Ascending aorta (tissue), 2 donors: ENCODE measurements at regions not wholly inside any gene's neighbourhood (a gene's known extent, or its start where the extent isn't known, plus 50 kb on each side); places are given as distances from the start of the nearest gene placed in this dataset.

Source experiments
- DNase-seq, 2 donors: peaks; one replicate each; pipeline ENCODE4 v3.0.0-alpha.2; 2019; ENCODE audit warnings: low spot score in 2 of 2
- H3K27ac ChIP-seq, 2 donors: fragments of 200-600 bp; sonication (generic); one replicate each; pipeline ENCODE4 v1.5.1; 2016 to 2017; ENCODE audit warnings: mild to moderate bottlenecking in 1 of 2
- H3K27me3 ChIP-seq: fragments of 200-600 bp; sonication (generic); one replicate; pipeline ENCODE4 v1.5.1; 2017
- H3K36me3 ChIP-seq, 2 donors: fragments of 200-600 bp; sonication (generic); one replicate each; pipeline ENCODE4 v1.5.1; 2016
- H3K4me1 ChIP-seq, 2 donors: fragments of 200-600 bp; sonication (generic); one replicate each; pipeline ENCODE4 v1.5.1; 2016 to 2017; ENCODE audit warnings: mild to moderate bottlenecking in 1 of 2
- H3K4me3 ChIP-seq, 2 donors: fragments of 200-600 bp; sonication (generic); one replicate each; pipeline ENCODE4 v1.5.1; 2016 to 2017; ENCODE audit warnings: mild to moderate bottlenecking in 1 of 2
- H3K9me3 ChIP-seq, 2 donors: fragments of 200-600 bp; sonication (generic); one replicate each; pipeline ENCODE4 v1.5.1; 2016
- intact Hi-C: fragments of 100-400 bp; cut with DNase I; formaldehyde crosslinking; loops from one replicate; pipeline ENCODE4 v1.15.1; 2023
- TF ChIP-seq, protein P1 (sequence below), 3 experiments: fragments of 200-600 bp in 2 of 3; fragments of 450-650 bp in 1 of 3; sonication (generic) in 2 of 3; IDR thresholded peaks; one replicate each; pipeline ENCODE4 v1.5.1; 2016 to 2019; ENCODE audit warnings: antibody characterized with exemption in 3 of 3, mild to moderate bottlenecking in 1 of 3, moderate library complexity in 1 of 3

DNA sequence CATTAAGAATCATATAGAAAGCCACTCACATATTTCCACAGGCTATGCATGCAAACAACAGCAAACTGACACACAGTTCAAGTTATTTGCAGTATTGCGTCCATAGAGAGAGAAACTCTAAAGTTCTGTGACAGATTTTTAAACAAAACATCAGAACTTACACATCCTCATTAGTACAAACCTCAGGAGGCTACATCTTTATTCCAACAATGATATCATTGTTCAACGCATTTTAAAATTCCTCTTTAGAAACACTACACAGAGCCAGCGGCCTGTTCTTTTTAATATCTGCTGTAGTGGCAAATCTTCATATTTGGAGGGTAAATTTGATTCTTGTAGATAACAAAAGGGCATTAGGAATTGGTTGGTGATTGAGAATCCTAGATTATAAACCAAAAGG, 55.9 kb upstream of the NFE2L3 start:
- DNase-seq, result no peak
- no peak overlapping the region for H3K4me3 ChIP-seq
- intact Hi-C loops, result no loop called here

DNA sequence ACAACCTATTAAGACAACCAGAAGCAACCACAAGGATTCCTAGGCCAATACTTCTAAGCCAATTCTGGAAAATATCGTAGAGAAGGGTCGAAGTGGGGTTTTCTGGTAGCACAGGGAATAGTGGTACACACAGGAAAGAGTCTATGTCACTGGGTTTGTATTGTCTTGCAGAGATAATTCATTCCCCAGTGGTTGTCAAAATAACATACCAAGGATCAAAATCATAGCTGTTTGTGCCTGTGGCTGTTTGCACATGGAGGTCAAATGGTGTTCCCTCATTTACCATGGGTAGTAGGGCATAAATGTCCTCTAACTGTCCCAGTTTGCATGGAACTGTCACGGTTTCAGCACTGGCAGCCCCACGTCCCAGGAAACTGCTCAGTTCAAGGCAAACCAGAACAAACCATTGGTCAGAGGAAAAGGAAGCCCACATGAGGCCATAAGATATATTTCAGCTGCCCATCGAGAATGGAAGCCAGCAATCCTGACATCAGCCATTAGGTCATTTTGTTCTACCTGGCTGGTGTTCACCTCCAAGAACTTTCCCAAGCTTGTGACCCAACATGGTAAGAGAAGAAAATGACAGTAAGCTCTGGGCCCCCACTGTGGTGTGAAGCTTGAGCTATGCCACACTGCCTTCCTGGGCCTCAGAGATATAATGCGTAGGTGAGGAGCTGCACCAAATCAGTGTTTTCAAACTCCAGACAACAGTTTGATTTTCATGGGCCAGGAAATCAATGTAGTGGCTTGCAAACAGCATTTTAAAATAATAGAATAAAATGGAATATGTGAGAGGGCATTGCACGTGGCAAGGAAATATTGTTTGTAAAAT, 53.9 kb upstream of the NFE2L3 start:
- no peaks in the 10 kb centered on the region for H3K36me3 ChIP-seq
- intact Hi-C loops, result no loop called here

More for the DNA sequence above, 55.9 kb upstream of the NFE2L3 start:
- no peaks in the 10 kb centered on the region for H3K36me3 ChIP-seq
- H3K27ac ChIP-seq, result no peak overlapping the region
- H3K4me1 ChIP-seq, result no peaks in the 10 kb centered on the region
- H3K27me3 ChIP-seq, result no peaks in the 10 kb centered on the region
- no peaks in the 10 kb centered on the region for H3K9me3 ChIP-seq
- TF ChIP-seq, protein P1, sequence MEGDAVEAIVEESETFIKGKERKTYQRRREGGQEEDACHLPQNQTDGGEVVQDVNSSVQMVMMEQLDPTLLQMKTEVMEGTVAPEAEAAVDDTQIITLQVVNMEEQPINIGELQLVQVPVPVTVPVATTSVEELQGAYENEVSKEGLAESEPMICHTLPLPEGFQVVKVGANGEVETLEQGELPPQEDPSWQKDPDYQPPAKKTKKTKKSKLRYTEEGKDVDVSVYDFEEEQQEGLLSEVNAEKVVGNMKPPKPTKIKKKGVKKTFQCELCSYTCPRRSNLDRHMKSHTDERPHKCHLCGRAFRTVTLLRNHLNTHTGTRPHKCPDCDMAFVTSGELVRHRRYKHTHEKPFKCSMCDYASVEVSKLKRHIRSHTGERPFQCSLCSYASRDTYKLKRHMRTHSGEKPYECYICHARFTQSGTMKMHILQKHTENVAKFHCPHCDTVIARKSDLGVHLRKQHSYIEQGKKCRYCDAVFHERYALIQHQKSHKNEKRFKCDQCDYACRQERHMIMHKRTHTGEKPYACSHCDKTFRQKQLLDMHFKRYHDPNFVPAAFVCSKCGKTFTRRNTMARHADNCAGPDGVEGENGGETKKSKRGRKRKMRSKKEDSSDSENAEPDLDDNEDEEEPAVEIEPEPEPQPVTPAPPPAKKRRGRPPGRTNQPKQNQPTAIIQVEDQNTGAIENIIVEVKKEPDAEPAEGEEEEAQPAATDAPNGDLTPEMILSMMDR (IDR thresholded peaks at IDR 0.05), result no peak

DNA sequence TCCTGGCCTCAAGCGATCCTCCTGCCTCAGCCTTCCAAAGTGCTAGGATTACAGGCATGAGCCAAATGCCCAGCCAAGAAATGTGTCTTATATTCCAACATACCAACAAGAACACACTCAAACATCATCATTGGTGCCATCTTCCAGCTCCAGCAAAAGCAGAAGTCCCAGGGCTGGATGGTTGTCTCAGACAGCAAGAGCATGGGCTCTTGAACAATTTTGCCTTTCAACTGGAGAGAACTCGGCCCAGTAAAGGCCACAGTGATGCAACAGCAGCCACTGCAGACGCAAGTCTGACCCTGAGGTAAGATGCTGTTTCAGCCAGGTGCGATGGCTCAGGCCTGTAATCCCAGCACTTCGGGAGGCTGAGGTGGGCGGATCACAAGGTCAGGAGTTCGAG, 52.8 kb upstream of the NFE2L3 start:
- no peaks in the 10 kb centered on the region for H3K27me3 ChIP-seq
- H3K4me1 ChIP-seq, result no peaks in the 10 kb centered on the region
- H3K36me3 ChIP-seq, result no peaks in the 10 kb centered on the region
- H3K4me3 ChIP-seq, result no peak overlapping the region
- intact Hi-C loops, result no loop called here
- no peak for DNase-seq
- TF ChIP-seq, protein P1 (IDR thresholded peaks at IDR 0.05), result no peak
- H3K27ac ChIP-seq, result no peak overlapping the region
- H3K9me3 ChIP-seq, result no peaks in the 10 kb centered on the region

More for the DNA sequence above, 53.9 kb upstream of the NFE2L3 start:
- TF ChIP-seq, protein P1 (IDR thresholded peaks at IDR 0.05), result no peak
- Histone ChIP-seq H3K27ac (no peak overlapping the region), H3K4me3 (no peak overlapping the region), H3K27me3 (no peaks in the 10 kb centered on the region), H3K9me3 (no peaks in the 10 kb centered on the region), H3K4me1 (no peaks in the 10 kb centered on the region)
- DNase-seq, result no peak

DNA sequence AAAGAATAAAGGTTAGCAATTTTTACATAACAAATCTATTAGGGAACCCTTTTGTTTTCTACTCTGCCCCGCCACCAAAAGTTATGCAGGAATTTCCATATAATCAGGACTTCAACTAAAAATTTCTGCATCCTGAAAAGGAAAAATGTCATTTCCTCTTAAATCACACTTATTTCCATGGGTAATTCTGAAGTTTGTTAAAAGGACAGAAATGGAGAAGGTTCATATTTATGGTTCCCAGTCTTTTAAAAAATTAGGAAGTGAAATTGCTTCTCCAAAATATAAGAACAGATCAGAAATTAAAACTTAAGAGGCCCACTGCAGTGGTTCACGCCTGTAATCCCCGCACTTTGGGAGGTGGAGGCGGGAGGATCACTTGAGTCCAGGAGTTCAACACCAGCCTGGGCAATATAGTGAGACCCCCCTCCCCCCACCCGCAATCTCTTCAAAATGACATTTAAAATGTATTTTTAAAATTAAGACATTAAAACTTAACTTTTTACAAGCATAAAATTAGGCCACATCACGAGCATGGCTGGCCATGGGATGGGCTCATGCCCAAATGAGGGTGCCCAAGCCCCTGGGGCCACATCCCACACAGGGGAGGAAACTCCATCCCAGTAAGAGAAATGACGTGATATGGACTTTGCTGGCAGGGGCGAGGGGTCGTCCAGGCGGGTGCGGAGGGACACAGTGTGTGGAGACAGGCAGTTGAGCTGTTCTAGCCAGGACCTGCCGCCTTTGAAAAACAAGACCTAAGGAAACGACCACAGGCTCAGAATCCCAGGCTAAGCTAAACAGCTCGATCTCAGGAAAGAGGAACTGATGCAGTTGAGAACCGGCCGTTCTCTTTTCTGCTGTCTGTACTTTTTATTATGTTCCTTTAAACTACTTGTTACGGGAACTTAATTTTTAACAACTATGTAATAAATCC, 51.3 kb upstream of the NFE2L3 start:
- no peaks in the 10 kb centered on the region for H3K36me3 ChIP-seq
- no peaks in the 10 kb centered on the region for H3K4me1 ChIP-seq
- H3K4me3 ChIP-seq, result peak overlapping the region; percentile 26 to 40
- no peak for DNase-seq
- TF ChIP-seq, protein P1 (IDR thresholded peaks at IDR 0.05), result no peak
- no peaks in the 10 kb centered on the region for H3K27me3 ChIP-seq
- intact Hi-C loops, result no loop called here
- H3K9me3 ChIP-seq, result no peaks in the 10 kb centered on the region
- H3K27ac ChIP-seq, result peak overlapping the region; percentile 16 to 17

DNA sequence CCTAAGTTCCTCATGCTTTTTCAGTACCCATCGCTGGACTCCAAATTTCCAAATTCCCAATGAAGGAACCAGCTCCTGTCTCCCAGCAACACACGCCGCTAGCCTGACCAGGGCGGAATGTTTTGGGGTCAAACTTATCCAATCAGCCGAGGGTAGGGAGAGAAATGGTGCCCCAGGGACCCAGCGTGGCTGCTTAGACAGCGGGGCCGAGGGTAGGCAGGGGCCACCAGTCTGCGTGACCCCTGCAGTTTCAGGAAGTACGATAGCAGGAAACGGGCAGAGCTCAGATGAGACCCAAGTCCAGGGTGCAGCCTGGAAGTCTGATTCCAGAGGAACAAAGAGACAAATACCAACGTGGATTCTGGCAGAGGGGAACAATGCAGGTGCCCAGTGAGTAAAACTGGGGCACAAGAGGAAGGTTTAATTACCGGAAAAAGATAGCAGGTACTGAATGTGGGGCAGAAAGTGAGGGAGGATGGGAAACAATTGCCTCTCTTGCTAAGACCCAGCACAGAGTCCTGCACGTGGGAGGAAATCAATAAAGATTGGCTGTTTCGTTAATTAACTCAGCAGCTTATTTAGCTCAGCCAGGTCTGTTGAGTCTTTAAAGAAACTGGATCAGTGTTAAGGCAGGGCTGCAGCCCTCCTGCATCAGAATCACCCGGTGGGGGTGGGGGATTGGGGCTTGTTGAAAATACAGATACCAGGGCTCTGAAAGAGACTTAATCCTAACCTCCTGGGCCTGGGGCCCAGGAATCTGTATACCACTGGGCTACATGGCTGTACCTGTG, 50.4 kb upstream of the NFE2L3 start:
- Histone ChIP-seq H3K4me3 (peak overlapping the region; percentile 26 to 40), H3K27ac (peak overlapping the region in 1 of 2 donors; percentile 13), H3K9me3 (no peaks in the 10 kb centered on the region), H3K36me3 (no peaks in the 10 kb centered on the region), H3K27me3 (no peaks in the 10 kb centered on the region), H3K4me1 (no peaks in the 10 kb centered on the region)
- TF ChIP-seq, protein P1 (IDR thresholded peaks at IDR 0.05), result no peak
- DNase-seq, result peak in 1 of 2 donors; percentile 10
- intact Hi-C loops, result no loop called here
